HepG2 (cell line): ENCODE measurements at regions not wholly inside any gene's neighbourhood (a gene's known extent, or its start where the extent isn't known, plus 50 kb on each side); places are given as distances from the start of the nearest gene placed in this dataset.

Experiments
- ATAC-seq: fragments of 200-7000 bp; cut with Tn5 transposase; 3 replicates; pipeline ENCODE4 v1.9.1; 2020; ENCODE audit warnings: mild to moderate bottlenecking, moderate library complexity
- BruUV-seq: library from RNA; stranded (reverse); fragments of 400-500 nt; replicated peaks from 2 replicates; lab custom pipeline; 2021; lab: Mats Ljungman, UMichigan
- CTCF ChIA-PET: fragments of 300-600 bp; formaldehyde crosslinking; extraction: SDS; loops from one replicate; lab custom pipeline; 2021; ENCODE audit warnings: low total read pairs, inconsistent platforms, low intra/inter-chr PET ratio; lab: Yijun Ruan, JAX
- POLR2A ChIA-PET: fragments of 350-600 bp; sonication (Branson Sonifier 250); formaldehyde crosslinking; loops from one replicate; lab custom pipeline; 2020; ENCODE audit warnings: antibody characterized with exemption, inconsistent platforms; lab: Yijun Ruan, JAX
- DNase-seq: peaks from one replicate; pipeline ENCODE4 v3.0.0-alpha.2; 2015; ENCODE audit warnings: low spot score
- FAIRE-seq: peaks from 3 replicates; lab custom pipeline; 2011; peaks lifted over from hg19 to GRCh38; lab: Jason Lieb, UNC
- H2AFZ ChIP-seq: one replicate; pipeline ENCODE4 v1.6.1; 2011; ENCODE audit warnings: low read length, inconsistent platforms
- H3K27ac ChIP-seq: fragments of 300-600 bp; 3 replicates; pipeline ENCODE4 v1.8.0; 2011; ENCODE audit warnings: mixed run types, mild to moderate bottlenecking, mixed read lengths, low read length, inconsistent platforms; ENCODE audit not compliant: insufficient read depth; ENCODE audit errors: extremely low read length
- H3K27me3 ChIP-seq, 2 experiments: fragments of 200-600 bp in 1 of 2; 2 replicates in 1 of 2; 3 replicates in 1 of 2; pipeline versions ENCODE4 v1.6.0 to v1.8.0; 2011; ENCODE audit warnings: low read length in 2 of 2, mild to moderate bottlenecking in 2 of 2, moderate library complexity in 2 of 2, inconsistent platforms in 1 of 2; ENCODE audit not compliant: insufficient read depth in 2 of 2, control insufficient read depth in 1 of 2
- H3K36me3 ChIP-seq, 2 experiments: fragments of 200-600 bp in 1 of 2; replicated peaks in 1 of 2; 2 replicates in 1 of 2; 3 replicates in 1 of 2; pipeline versions ENCODE4 v1.5.1 to v1.8.0; 2011; ENCODE audit warnings: low read length in 2 of 2, inconsistent platforms in 1 of 2; ENCODE audit not compliant: insufficient read depth in 2 of 2, control insufficient read depth in 1 of 2
- H3K4me1 ChIP-seq: 2 replicates; pipeline ENCODE4 v1.5.1; 2012; ENCODE audit warnings: low read length, inconsistent platforms; ENCODE audit not compliant: insufficient read depth
- H3K4me2 ChIP-seq: 2 replicates; pipeline ENCODE4 v1.6.0; 2011; ENCODE audit warnings: low read depth, low read length, inconsistent platforms
- H3K4me3 ChIP-seq, 3 experiments: fragments of 200-600 bp in 1 of 3; sonication (generic), shearing (Covaris generic) in 1 of 3; replicated peaks in 1 of 3; 2 replicates each; pipeline ENCODE4 v1.5.1; 2011 to 2016; ENCODE audit warnings: low read length in 3 of 3, inconsistent platforms in 2 of 3, low read depth in 2 of 3, mild to moderate bottlenecking in 2 of 3, control low read depth in 1 of 3, mixed read lengths in 1 of 3; ENCODE audit not compliant: insufficient read depth in 1 of 3
- H3K79me2 ChIP-seq: one replicate; pipeline ENCODE4 v1.6.1; 2011; ENCODE audit warnings: low read length, inconsistent platforms; ENCODE audit not compliant: insufficient read depth
- H3K9ac ChIP-seq: 2 replicates; pipeline ENCODE4 v1.6.0; 2011; ENCODE audit warnings: mild to moderate bottlenecking, low read depth, low read length, inconsistent platforms; ENCODE audit not compliant: insufficient read depth
- H3K9me3 ChIP-seq: 2 replicates; pipeline ENCODE4 v1.5.1; 2012; ENCODE audit warnings: mild to moderate bottlenecking, low read length
- H4K20me1 ChIP-seq: 2 replicates; pipeline ENCODE4 v1.6.0; 2011; ENCODE audit warnings: inconsistent platforms, mild to moderate bottlenecking, low read length, moderate library complexity; ENCODE audit not compliant: insufficient read depth
- GATAD2A ChIP-seq: IDR thresholded peaks from 2 replicates; pipeline ENCODE4 v1.6.1; 2016
- NFIC ChIP-seq: IDR thresholded peaks from 2 replicates; pipeline ENCODE4 v1.6.1; 2012; ENCODE audit warnings: mild to moderate bottlenecking, low read length, inconsistent platforms
- ONECUT2 ChIP-seq: sonication (generic); formaldehyde crosslinking; IDR thresholded peaks from 2 replicates; pipeline ENCODE4 v1.4.0; 2020; ENCODE audit warnings: missing genetic modification reagents
- POGZ ChIP-seq: sonication (generic); formaldehyde crosslinking; IDR thresholded peaks from 2 replicates; pipeline ENCODE4 v1.4.0; 2020; ENCODE audit warnings: mild to moderate bottlenecking, missing genetic modification reagents
- SIX1 ChIP-seq: sonication (generic); formaldehyde crosslinking; IDR thresholded peaks from 2 replicates; pipeline ENCODE4 v1.4.0; 2020; ENCODE audit warnings: missing genetic modification reagents, borderline replicate concordance
- SOX13 ChIP-seq, 3 experiments: fragments of 450-650 bp in 1 of 3; sonication (generic) in 1 of 3; formaldehyde crosslinking in 1 of 3; IDR thresholded peaks in 2 of 3; conservative IDR thresholded peaks in 1 of 3; 2 replicates each; pipeline versions ENCODE4 v1.5.0 to v1.6.1; 2016 to 2020; ENCODE audit warnings: antibody characterized with exemption in 1 of 3, mild to moderate bottlenecking in 1 of 3, missing compliant biosample characterization in 1 of 3, missing genetic modification reagents in 1 of 3, moderate library complexity in 1 of 3
- TRAFD1 ChIP-seq: sonication (generic); formaldehyde crosslinking; IDR thresholded peaks from 2 replicates; pipeline ENCODE4 v1.5.1; 2020; ENCODE audit warnings: missing genetic modification reagents, mild to moderate bottlenecking, borderline replicate concordance
- ZNF282 ChIP-seq: fragments of 450-650 bp; IDR thresholded peaks from 2 replicates; pipeline ENCODE4 v1.6.1; 2018; ENCODE audit not compliant: partially characterized antibody
- ZNF574 ChIP-seq: sonication (generic); formaldehyde crosslinking; IDR thresholded peaks from 2 replicates; pipeline ENCODE4 v1.4.0; 2020; ENCODE audit warnings: missing genetic modification reagents
- WGBS: methylation state at CpG from one replicate; pipeline ENCODE4 v1.1.6; 2017; ENCODE audit warnings: low lambda C conversion rate; 5-methylcytosine and 5-hydroxymethylcytosine counted together
- in situ Hi-C: cut with HindIII; loops from 2 replicates; pipeline ENCODE4 v1.10.0; 2017; ENCODE audit warnings: low pct_unique_long_range_greater_than_20kb; ENCODE audit not compliant: extremely low pct_ligation_motif_present
- intact Hi-C: fragments of 100-400 bp; cut with micrococcal nuclease; formaldehyde crosslinking; loops from one replicate; pipeline ENCODE4 v1.10.0; 2022; ENCODE audit not compliant: unreplicated experiment
- TF ChIP-seq, protein P1 (sequence below): IDR thresholded peaks from 2 replicates; pipeline ENCODE4 v1.6.1; 2012; ENCODE audit warnings: low read depth, low read length, improper control_type of control experiment
- TF ChIP-seq, protein P2 (sequence below): IDR thresholded peaks from 2 replicates; pipeline ENCODE4 v1.4.0; 2020; ENCODE audit warnings: mild to moderate bottlenecking, missing genetic modification reagents
- TF ChIP-seq, protein P3 (sequence below): sonication (generic); formaldehyde crosslinking; IDR thresholded peaks from 2 replicates; pipeline ENCODE4 v1.4.0; 2020; ENCODE audit warnings: missing genetic modification reagents, borderline replicate concordance

GRCh38 chr2:186108470-186108869 lies 369.9 kb downstream of the FSIP2 start:
- intact Hi-C loops (loop anchor here (10.0 kb wide), 1 partner anchor 294 kb away; no protein-coding TSS in a partner anchor), in situ Hi-C loops (no loop called here)
- no peak overlapping the region for H3K27ac ChIP-seq
- ChIA-PET CTCF (no interaction called here), POLR2A (no interaction called here)
- H3K9ac ChIP-seq, result no peak overlapping the region
- no peak overlapping the region for H3K4me3 ChIP-seq
- H3K4me2 ChIP-seq, result no peak overlapping the region
- no peaks in the 10 kb centered on the region for H3K36me3 ChIP-seq
- no peak overlapping the region for H2AFZ ChIP-seq
- WGBS, result 51% methylated on average over 1 of the region's 1 CpG
- DNase-seq (peak; percentile 40), FAIRE-seq (no peak), ATAC-seq (peak; percentile 47)
- no peaks in the 10 kb centered on the region for H3K9me3 ChIP-seq
- peaks cover 15% of the 10 kb centered on the region for H3K4me1 ChIP-seq
- H3K79me2 ChIP-seq, result no peaks in the 10 kb centered on the region
- no peaks in the 10 kb centered on the region for H4K20me1 ChIP-seq
- no TSS peak for BruUV-seq
- no peaks in the 10 kb centered on the region for H3K27me3 ChIP-seq
- TF ChIP-seq ZNF282 (no peak), NFIC (peak; percentile 85), TRAFD1 (CRISPR knock-in tag) (no peak), GATAD2A (CRISPR knock-in tag) (peak; percentile 95), ONECUT2 (CRISPR knock-in tag) (peak; percentile 88), SIX1 (CRISPR knock-in tag) (peak; percentile 41; the same call in 1 of the 2 replicates), ZNF574 (no peak), POGZ (peak; percentile 83), SOX13 (IDR thresholded peaks at IDR 0.05) (peak; percentile 42; the same call in 1 of the 2 replicates), SOX13 (CRISPR knock-in tag; conservative IDR thresholded peaks at IDR 0.05 in 1 of 2, IDR thresholded peaks at IDR 0.05 in 1 of 2) (peak in 1 of 2 experiments; percentile 85; a peak in 2 of 4 replicates)
- TF ChIP-seq, protein P1, sequence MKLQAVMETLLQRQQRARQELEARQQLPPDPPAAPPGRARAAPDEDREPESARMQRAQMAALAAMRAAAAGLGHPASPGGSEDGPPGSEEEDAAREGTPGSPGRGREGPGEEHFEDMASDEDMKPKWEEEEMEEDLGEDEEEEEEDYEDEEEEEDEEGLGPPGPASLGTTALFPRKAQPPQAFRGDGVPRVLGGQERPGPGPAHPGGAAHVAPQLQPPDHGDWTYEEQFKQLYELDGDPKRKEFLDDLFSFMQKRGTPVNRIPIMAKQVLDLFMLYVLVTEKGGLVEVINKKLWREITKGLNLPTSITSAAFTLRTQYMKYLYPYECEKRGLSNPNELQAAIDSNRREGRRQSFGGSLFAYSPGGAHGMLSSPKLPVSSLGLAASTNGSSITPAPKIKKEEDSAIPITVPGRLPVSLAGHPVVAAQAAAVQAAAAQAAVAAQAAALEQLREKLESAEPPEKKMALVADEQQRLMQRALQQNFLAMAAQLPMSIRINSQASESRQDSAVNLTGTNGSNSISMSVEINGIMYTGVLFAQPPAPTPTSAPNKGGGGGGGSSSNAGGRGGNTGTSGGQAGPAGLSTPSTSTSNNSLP, result peak; percentile 80
- TF ChIP-seq, protein P2, sequence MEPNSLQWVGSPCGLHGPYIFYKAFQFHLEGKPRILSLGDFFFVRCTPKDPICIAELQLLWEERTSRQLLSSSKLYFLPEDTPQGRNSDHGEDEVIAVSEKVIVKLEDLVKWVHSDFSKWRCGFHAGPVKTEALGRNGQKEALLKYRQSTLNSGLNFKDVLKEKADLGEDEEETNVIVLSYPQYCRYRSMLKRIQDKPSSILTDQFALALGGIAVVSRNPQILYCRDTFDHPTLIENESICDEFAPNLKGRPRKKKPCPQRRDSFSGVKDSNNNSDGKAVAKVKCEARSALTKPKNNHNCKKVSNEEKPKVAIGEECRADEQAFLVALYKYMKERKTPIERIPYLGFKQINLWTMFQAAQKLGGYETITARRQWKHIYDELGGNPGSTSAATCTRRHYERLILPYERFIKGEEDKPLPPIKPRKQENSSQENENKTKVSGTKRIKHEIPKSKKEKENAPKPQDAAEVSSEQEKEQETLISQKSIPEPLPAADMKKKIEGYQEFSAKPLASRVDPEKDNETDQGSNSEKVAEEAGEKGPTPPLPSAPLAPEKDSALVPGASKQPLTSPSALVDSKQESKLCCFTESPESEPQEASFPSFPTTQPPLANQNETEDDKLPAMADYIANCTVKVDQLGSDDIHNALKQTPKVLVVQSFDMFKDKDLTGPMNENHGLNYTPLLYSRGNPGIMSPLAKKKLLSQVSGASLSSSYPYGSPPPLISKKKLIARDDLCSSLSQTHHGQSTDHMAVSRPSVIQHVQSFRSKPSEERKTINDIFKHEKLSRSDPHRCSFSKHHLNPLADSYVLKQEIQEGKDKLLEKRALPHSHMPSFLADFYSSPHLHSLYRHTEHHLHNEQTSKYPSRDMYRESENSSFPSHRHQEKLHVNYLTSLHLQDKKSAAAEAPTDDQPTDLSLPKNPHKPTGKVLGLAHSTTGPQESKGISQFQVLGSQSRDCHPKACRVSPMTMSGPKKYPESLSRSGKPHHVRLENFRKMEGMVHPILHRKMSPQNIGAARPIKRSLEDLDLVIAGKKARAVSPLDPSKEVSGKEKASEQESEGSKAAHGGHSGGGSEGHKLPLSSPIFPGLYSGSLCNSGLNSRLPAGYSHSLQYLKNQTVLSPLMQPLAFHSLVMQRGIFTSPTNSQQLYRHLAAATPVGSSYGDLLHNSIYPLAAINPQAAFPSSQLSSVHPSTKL (CRISPR knock-in tag), result peak; percentile 90
- TF ChIP-seq, protein P3, sequence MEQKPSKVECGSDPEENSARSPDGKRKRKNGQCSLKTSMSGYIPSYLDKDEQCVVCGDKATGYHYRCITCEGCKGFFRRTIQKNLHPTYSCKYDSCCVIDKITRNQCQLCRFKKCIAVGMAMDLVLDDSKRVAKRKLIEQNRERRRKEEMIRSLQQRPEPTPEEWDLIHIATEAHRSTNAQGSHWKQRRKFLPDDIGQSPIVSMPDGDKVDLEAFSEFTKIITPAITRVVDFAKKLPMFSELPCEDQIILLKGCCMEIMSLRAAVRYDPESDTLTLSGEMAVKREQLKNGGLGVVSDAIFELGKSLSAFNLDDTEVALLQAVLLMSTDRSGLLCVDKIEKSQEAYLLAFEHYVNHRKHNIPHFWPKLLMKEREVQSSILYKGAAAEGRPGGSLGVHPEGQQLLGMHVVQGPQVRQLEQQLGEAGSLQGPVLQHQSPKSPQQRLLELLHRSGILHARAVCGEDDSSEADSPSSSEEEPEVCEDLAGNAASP (CRISPR knock-in tag), result no peak
